NT2/D1 (cell line): ENCODE measurements at regions not wholly inside any gene's neighbourhood (a gene's known extent, or its start where the extent isn't known, plus 50 kb on each side); places are given as distances from the start of the nearest gene placed in this dataset.

Experiments
- DNase-seq: peaks from one replicate; pipeline ENCODE4 v3.0.0-alpha.2; 2011; ENCODE audit warnings: low read depth, low spot score
- H3K27me3 ChIP-seq: 2 replicates; pipeline ENCODE4 v1.6.0; 2011; ENCODE audit warnings: mild to moderate bottlenecking; ENCODE audit not compliant: insufficient read length, insufficient read depth
- H3K36me3 ChIP-seq: 2 replicates; pipeline ENCODE4 v1.6.1; 2011; ENCODE audit warnings: mild to moderate bottlenecking, low read length, mixed read lengths; ENCODE audit not compliant: insufficient read depth, insufficient read length
- H3K4me1 ChIP-seq: 2 replicates; pipeline ENCODE4 v1.5.1; 2011; ENCODE audit not compliant: insufficient read depth, insufficient read length
- H3K4me3 ChIP-seq: 2 replicates; pipeline ENCODE4 v1.5.1; 2011; ENCODE audit warnings: low read depth; ENCODE audit not compliant: insufficient read length
- H3K9ac ChIP-seq: 2 replicates; pipeline ENCODE4 v1.6.0; 2011; ENCODE audit warnings: low read depth; ENCODE audit not compliant: insufficient read length
- H3K9me3 ChIP-seq: 2 replicates; pipeline ENCODE4 v1.5.1; 2011; ENCODE audit warnings: mild to moderate bottlenecking, low read length; ENCODE audit not compliant: insufficient read depth
- SUZ12 ChIP-seq: IDR thresholded peaks from 2 replicates; pipeline ENCODE4 v1.6.1; 2011; ENCODE audit not compliant: insufficient read length, insufficient read depth; ENCODE audit errors: extremely low read depth
- YY1 ChIP-seq: IDR thresholded peaks from 2 replicates; pipeline ENCODE4 v1.6.1; 2011; ENCODE audit not compliant: insufficient read length, insufficient read depth
- ZNF274 ChIP-seq: IDR thresholded peaks from 2 replicates; pipeline ENCODE4 v1.6.1; 2011; ENCODE audit warnings: mild to moderate bottlenecking, low read depth, low read length

DNA sequence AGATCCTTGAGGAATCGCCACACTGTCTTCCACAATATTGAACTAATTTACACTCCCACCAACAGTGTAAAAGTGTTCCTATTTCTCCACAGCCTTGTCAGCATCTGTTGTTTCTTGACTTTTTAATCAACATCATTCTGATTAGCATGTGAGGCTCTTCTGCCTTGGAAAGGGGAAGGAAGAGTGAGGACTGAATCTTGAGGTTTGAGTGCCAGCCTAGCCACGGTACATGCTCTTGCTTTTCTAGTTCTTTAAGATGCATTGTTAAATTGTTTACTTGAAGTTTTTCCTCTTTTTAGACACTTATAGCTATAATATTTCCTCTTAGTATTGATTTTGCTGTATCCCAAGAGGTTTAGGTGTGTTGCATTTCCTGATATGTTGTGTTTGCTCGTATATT is 596.1 kb downstream of the OTOL1 start:
- TF ChIP-seq SUZ12 (no peak), YY1 (no peak), ZNF274 (no peak)
- Histone ChIP-seq H3K36me3 (no peaks in the 10 kb centered on the region), H3K9me3 (no peaks in the 10 kb centered on the region), H3K27me3 (no peaks in the 10 kb centered on the region), H3K9ac (no peak overlapping the region), H3K4me3 (no peak overlapping the region), H3K4me1 (no peaks in the 10 kb centered on the region)
- no peak for DNase-seq

DNA sequence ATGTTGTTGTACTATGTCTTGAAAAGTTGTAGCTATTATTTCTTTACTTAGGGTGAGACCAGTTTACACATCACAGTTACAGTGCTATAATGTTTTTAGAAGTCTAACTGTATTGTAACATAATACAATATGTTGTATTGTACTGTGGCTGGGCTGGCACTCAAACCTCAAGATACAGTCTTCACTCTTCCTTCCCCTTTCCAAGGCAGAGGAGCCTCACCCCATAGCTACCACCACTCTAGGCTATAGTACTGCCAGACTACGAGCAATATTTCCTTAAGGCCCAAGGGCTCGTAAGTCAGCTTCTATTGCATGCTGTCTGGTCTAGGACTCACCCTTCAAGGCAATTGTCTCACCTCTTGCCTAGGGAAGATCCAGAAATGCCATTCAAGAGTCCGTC is 597.7 kb downstream of the OTOL1 start:
- H3K4me1 ChIP-seq, result no peaks in the 10 kb centered on the region
- H3K9ac ChIP-seq, result no peak overlapping the region
- H3K36me3 ChIP-seq, result no peaks in the 10 kb centered on the region
- no peak for TF ChIP-seq ZNF274
- TF ChIP-seq SUZ12, result no peak
- H3K4me3 ChIP-seq, result no peak overlapping the region
- DNase-seq, result no peak
- no peaks in the 10 kb centered on the region for H3K27me3 ChIP-seq
- no peaks in the 10 kb centered on the region for H3K9me3 ChIP-seq

DNA sequence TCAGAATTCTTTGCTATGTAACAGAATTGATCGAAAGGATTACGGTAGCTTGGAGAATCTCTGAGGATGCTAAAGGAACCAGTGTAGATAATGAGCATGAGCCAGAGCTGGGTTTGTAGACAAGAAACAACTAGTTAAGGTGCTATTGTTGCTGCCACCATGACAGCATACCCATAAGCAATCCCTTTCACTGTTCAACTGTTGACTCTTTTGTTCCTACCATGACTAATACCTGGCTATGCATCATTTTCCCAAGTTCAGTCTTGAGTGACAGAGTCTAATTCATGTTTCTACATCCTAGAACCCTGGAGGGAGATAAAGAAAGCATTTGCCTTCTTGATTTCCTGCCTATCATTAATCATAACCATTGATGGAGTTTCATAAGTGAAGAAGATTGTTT is 600.3 kb downstream of the OTOL1 start:
- DNase-seq, result no peak
- H3K36me3 ChIP-seq, result no peaks in the 10 kb centered on the region
- H3K9ac ChIP-seq, result no peak overlapping the region
- TF ChIP-seq ZNF274 (no peak), SUZ12 (no peak), YY1 (no peak)
- no peaks in the 10 kb centered on the region for H3K9me3 ChIP-seq
- no peak overlapping the region for H3K4me3 ChIP-seq
- H3K4me1 ChIP-seq, result no peaks in the 10 kb centered on the region
- no peaks in the 10 kb centered on the region for H3K27me3 ChIP-seq

DNA sequence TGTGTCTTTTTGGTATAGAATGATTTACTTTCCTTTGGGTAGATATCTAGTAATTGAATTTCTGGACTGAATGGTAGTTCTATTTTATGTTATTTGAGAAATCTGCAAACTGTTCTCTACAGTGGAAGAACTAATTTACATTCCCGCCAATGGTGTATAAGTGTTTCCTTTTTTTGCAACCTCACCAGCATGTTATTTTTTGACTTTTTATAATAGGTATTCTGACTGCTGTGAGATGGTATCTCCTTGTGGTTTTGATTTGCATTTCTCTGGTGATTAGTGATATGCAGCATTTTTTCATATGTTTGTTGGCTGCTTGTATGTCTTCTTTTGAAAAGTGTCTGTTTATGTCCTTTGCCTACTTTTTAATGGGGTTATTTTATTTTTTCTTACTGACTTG is 607.2 kb downstream of the OTOL1 start:
- H3K4me3 ChIP-seq, result no peak overlapping the region
- DNase-seq, result no peak
- H3K4me1 ChIP-seq, result no peaks in the 10 kb centered on the region
- H3K9me3 ChIP-seq, result no peaks in the 10 kb centered on the region
- H3K36me3 ChIP-seq, result no peaks in the 10 kb centered on the region
- no peaks in the 10 kb centered on the region for H3K27me3 ChIP-seq
- TF ChIP-seq YY1 (no peak), ZNF274 (no peak)
- H3K9ac ChIP-seq, result no peak overlapping the region

DNA sequence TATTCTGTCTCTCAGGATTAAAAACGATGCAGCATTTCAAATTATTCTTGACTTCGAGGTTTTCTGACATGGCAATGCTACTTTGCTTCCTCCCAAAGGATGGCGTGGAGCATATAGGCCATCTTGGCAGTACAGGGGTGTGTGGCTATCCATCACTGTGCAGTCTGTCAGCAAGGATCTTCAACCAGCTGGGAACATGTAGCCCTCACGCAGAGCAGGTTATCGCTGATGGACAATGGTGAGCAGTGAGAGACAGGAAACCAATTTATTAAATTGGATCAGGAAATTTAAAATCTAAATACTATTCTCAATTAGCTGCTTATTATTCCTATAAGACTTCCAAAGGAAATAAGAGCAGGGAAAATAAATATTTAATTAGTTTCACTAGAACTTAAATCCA is 615.3 kb downstream of the OTOL1 start:
- DNase-seq, result no peak
- Histone ChIP-seq H3K4me3 (no peak overlapping the region), H3K27me3 (no peaks in the 10 kb centered on the region), H3K9me3 (no peaks in the 10 kb centered on the region), H3K36me3 (no peaks in the 10 kb centered on the region), H3K4me1 (no peaks in the 10 kb centered on the region), H3K9ac (no peak overlapping the region)
- no peak for TF ChIP-seq SUZ12
- TF ChIP-seq ZNF274, result no peak

DNA sequence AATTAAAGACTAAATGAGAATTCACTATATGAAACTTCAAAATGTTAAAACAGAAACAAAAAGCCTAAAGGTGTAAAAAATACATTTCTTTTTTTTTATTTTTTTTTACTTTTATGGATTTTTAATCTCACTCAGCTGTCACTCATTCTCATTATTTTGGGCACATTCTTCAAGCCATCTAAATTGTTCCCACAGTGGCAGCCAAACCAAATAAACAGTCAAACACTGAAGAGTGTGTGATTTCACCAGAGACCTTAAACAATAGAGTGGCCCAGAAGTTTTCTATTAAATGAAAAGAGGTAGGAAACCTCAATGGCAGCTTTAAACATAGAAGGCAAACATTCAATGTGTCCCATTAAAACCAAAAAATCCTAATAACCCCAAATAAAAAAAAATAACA is 616.1 kb downstream of the OTOL1 start:
- Histone ChIP-seq H3K36me3 (no peaks in the 10 kb centered on the region), H3K4me3 (no peak overlapping the region), H3K9ac (no peak overlapping the region), H3K27me3 (no peaks in the 10 kb centered on the region), H3K9me3 (no peaks in the 10 kb centered on the region), H3K4me1 (no peaks in the 10 kb centered on the region)
- DNase-seq, result no peak
- TF ChIP-seq ZNF274, result no peak
- no peak for TF ChIP-seq YY1
- no peak for TF ChIP-seq SUZ12

DNA sequence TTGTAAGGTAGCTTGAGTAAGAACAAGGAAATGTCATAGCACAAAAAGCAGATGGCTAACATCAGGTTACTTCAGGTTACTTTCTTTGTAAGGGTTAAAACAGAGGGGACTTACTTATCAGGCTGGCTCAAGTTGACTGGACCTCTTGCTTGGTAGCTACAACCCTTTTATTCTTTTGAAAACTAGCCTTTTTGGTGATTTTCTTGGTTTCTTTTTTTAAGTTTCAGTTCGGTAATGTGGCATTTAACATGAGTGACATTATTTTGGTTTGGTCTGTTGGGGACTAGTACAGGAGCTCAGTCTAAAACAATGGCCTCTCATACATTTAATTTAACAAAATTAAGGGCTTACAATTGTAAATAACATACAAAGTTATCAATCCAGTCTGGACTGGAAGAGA is 621.4 kb downstream of the OTOL1 start:
- H3K4me3 ChIP-seq, result no peak overlapping the region
- no peaks in the 10 kb centered on the region for H3K4me1 ChIP-seq
- H3K27me3 ChIP-seq, result no peaks in the 10 kb centered on the region
- no peak for TF ChIP-seq YY1
- no peak for TF ChIP-seq SUZ12
- no peak for TF ChIP-seq ZNF274
- DNase-seq, result no peak
- no peaks in the 10 kb centered on the region for H3K36me3 ChIP-seq
- H3K9ac ChIP-seq, result no peak overlapping the region
- no peaks in the 10 kb centered on the region for H3K9me3 ChIP-seq

DNA sequence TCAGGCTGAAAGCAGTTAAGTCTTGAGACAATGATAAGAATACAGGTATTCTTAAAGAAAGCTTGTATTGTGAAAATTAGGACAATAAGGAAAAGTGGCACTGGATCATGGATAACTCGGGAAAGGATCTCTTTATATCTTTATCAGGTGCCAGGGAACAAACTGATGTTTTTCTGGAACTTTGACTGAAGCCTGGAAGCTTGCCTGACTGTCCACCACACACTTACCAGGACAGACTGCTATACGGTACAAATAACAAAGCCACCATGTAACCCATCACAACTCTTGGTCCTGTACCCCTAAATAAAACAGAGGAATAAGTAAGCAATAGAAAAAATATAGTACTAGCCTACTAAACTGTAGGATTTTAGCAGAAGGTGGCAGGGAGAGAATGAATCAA is 623.0 kb downstream of the OTOL1 start:
- Histone ChIP-seq H3K4me3 (no peak overlapping the region), H3K27me3 (no peaks in the 10 kb centered on the region), H3K9ac (no peak overlapping the region), H3K4me1 (no peaks in the 10 kb centered on the region), H3K9me3 (no peaks in the 10 kb centered on the region), H3K36me3 (no peaks in the 10 kb centered on the region)
- TF ChIP-seq YY1, result no peak
- TF ChIP-seq ZNF274, result no peak
- no peak for TF ChIP-seq SUZ12
- no peak for DNase-seq
